KBM-7 (cell line): ENCODE measurements at regions not wholly inside any gene's neighbourhood (a gene's known extent, or its start where the extent isn't known, plus 50 kb on each side); places are given as distances from the start of the nearest gene placed in this dataset.
A peak's percentile ranks its signal among the peaks of the same experiment; 100 is the strongest.

Experiments used
- DNase-seq: peaks from one replicate; pipeline ENCODE4 v3.0.0-alpha.2; 2015
- in situ Hi-C: fragments of 300-500 bp; cut with MboI; formaldehyde crosslinking; loops from 2 replicates; pipeline ENCODE4 v1.14.3; 2020; ENCODE audit warnings: low sequenced_read_pairs, low pct_unique_long_range_greater_than_20kb, mixed read lengths

- in situ Hi-C loops: no loop called here
- no peak for DNase-seq
Measured at GRCh38 chr9:119662329-119662728, 293.1 kb upstream of the BRINP1 start.

DNA sequence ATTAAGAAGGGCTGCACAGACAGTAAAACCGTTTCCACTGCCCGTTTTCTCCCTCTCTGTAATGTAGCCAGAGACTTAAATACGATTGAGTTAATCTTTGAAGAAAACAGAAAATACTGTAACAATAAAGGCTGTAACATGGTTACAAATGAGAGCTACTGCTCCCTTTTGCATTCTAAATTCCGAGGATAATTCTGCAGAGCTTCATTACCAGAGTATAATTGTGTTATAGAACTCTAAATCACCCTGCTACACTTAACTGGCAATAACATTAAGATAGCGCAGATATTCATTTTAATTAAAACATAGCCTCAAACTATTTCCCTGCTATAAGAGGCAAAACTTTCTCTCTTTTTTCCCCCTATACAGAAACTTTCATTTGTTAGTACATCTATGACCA is 283.7 kb upstream of the BRINP1 start:
- no peak for DNase-seq
- in situ Hi-C loops: no loop called here

GRCh38 chr9:119649205-119649604 is 280.0 kb upstream of the BRINP1 start:
- no peak for DNase-seq
- in situ Hi-C loops: no loop called here

DNA sequence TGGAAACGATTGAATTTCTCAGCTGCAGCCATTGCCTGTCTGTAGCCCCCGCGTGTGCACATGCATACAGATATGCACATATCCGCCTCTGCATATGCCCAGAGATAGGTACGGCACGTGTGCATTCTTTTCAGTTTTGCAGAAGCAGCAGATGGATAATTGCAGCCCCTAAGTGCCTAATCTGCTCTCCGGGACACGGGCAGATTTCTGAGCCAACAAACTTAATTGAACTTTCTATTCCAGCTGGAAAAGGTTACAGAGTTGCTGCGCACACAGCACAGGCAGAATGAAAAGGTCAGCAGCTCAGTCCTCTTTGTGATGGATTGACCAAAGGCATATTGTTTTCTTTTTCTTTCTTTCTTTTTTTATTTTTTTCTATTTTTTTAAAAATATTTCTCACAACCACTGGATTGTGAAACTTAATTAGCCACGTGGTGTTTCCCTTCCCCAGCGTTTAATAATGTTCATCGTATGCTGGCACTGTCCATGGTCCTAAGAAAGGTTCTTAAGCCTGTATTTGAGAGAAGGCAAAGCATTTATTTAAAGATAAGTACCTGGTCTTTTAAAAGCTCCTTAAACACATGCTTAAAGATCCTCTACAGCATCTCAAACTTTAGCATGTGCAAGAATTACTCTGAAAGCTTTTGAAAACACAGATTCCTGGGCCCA is 270.2 kb upstream of the BRINP1 start:
- DNase-seq: no peak
- in situ Hi-C loops: no loop called here

DNA sequence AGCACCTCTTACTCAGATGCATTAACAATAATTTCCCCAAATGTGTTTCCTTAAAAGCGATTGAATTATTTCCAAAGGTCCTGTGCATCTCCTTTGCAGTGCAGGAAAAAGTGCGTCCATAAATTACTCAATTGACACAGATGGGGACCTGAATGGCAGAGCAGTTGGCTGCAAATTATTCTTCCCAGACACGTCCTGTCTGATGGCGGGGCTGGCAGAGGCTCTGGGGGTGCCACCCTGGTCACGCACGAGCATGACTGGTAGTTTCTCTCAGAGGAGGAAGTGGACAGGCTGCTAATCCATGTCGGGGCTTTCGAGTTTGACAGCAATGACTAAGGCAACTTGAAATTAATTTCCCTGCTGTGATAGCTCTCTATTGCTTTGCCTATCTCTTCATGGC is 264.8 kb upstream of the BRINP1 start:
- in situ Hi-C loops: no loop called here
- no peak for DNase-seq

GRCh38 chr9:119611565-119611964 is 242.3 kb upstream of the BRINP1 start:
- in situ Hi-C loops: no loop called here
- DNase-seq: no peak

DNA sequence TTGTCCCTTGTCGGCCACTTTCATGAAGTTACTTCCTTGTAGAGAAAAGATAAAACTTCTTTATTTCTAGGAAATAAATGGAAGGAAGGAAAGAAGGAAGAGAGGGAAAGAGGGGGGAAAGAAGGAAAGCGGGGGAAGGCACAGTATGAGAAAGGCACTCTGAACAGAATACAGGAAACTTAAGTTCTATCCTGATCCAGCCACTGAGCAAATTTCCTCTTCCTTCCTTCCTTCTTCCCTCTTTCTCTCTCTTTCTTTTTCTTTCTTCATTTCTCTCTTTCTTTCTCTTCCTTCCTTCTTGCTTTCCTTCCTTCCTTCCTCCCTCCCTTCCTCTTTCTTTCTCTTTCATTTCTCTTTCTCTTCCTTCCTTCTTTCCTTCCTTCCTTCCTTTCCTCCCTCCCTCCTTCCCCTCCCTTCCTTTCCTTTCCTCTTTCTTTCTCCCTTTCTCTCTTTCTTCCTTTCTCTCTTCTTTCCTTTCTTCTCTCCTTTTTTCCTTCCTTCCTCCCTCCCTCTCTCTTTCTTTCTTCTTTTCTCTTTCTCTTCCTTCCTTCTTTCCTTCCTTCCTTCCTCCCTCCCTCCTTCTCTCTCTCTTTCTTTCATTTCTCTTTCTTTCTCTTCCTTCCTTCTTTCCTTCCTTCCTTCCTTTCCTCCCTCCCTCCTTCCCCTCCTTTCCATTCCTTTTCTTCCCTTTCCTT is 240.2 kb upstream of the BRINP1 start:
- DNase-seq: no peak
- in situ Hi-C loops: no loop called here

- in situ Hi-C loops: no loop called here
- no peak for DNase-seq
Measured at GRCh38 chr9:119601632-119602031, 232.4 kb upstream of the BRINP1 start.

- no peak for DNase-seq
- in situ Hi-C loops: no loop called here
Measured at GRCh38 chr9:119597499-119597898, 228.3 kb upstream of the BRINP1 start.

- DNase-seq: no peak
- in situ Hi-C loops: no loop called here
Measured at GRCh38 chr9:119596703-119597102, 227.5 kb upstream of the BRINP1 start.

DNA sequence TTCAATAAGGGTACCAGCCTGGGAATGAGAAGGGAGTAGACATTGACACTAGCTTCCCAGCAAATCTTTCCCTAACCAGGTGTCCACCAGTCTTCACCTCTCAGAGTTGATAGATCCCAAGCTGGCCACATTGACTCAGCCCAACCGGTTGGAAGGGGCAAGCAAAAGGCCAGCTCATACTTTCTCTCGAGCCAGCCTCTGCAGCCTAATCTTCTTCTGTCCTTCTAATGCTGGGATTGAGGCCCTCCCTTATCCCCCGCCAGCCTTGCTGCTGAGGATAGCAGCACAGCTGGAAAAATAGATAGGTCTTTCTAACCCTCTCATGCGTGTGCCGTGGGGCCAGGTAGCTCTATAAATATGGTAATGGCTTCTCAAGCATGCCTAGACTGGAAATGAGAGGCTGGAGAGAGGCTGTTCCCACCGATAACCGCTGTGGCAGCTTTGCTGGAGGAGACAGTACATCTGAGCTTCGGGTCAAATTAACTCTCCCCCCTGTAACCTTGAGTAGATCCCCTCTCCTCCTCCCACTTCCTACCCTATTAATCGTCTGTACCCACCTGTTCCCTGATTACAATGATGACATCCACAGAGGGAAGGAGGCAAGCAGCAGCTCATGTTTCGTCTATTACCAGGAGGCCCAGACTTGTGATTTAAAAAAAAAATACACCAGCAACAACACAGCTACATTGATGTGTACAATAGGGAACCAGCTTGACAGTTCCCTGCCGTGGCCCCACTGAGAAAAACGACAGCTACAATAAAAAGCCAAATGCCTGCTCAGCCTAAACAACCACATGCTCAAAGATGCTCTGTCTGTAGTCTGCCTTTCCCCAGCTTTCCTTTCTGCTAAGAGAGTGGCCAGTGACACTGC is 219.9 kb upstream of the BRINP1 start:
- in situ Hi-C loops: no loop called here
- DNase-seq: no peak

- no peak for DNase-seq
- in situ Hi-C loops: no loop called here
Measured at GRCh38 chr9:119577881-119578280, 208.6 kb upstream of the BRINP1 start.

DNA sequence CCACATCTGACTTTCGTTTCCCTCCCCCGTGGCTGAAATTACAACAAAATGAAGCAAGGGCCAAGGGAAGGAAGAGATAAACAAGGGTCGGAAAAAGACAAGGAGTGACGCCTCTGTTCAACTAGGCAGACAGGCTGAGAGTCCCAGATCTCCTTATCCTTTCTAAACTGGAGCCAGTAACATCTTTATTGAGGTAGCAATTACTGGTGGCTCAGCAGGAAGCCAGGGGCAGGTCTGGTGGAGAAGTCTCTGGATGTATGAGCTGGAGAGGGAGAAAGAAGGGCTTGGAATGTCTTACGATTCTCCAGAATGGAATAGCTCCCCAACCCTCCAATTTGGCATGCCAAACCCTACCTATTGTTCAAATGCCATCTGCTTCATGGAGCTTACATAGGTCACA is 190.8 kb upstream of the BRINP1 start:
- in situ Hi-C loops: no loop called here
- no peak for DNase-seq

GRCh38 chr9:119559056-119559455 is 189.8 kb upstream of the BRINP1 start:
- in situ Hi-C loops: no loop called here

DNA sequence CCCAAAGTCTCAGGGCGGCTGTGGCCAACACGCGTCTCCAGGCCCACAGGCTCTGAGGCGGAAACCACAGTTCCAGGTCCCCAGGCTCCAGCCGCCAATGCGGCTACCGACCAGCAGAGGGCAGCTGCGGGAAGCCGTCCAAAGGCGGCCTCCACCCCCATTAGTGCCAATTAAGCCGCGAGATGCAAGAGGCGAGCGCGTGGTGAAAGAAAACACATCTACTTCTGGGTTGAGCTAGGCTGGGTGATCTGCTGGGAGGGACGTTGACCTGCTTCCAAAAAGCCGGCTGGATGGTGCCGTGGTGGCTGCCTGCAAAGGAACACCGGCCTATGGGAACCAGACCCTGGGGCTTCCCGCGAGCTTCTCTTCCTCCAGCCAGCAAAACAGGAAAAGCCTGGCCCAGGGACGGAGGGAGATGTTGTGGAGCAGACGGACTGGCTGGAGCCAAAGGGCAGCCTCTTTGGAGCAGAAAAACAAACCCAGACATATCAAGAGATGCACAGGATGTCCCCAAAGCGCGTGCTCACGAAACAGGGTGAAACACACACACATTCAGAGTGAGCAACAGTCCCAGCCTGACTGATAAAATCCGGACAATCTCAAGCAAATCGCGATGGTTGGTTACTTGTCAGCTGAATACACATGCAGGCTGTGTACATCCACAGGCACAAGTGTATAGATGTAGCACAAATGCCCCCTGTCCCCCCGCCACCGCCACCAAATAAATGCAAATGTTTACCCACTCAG is 187.1 kb upstream of the BRINP1 start:
- peak; percentile 72 for DNase-seq
- in situ Hi-C loops: no loop called here

More at GRCh38 chr9:119559056-119559455, 189.8 kb upstream of the BRINP1 start:
- no peak for DNase-seq

DNA sequence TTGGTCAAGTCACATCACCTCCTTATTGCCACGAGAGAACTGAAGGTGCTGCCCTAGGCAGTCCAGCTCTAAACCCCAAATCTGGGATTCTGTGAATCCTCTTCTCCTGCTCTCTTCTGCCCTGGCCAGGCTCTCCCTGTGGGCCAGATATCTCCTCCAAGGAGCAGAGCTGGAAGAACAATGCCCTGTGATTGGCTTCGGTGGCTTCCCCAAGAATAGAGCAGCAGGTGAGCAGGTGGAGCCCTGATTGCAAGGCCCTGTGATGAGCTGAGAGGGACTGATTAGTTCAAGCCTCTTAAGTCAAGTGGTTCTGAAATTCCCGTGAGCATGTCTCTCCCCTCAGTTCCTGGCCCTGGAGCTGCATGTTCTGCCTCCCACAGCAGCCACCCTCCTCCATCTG is 175.3 kb upstream of the BRINP1 start:
- in situ Hi-C loops: no loop called here
- DNase-seq: no peak

- in situ Hi-C loops: no loop called here
- no peak for DNase-seq
Measured at GRCh38 chr9:119537138-119537537, 167.9 kb upstream of the BRINP1 start.

DNA sequence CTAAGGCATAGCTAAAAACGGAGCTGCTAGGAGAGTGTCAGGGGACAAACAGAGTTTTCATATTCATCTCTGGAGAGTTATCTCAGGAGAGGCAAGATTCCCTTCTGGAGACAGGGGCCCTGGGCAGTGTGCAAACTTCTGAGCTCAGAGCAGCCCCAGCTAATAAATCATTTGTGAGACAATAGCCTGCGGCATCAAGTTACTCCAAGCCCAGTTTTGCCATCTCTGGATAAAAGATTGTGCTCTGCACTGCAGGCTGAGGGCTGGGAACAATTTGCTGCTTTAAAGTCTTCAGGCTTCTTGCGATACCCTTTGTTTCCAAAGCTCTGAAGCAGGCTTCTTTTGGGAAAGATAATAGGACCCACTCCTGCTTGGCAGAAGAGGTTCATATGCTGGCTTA is 164.3 kb upstream of the BRINP1 start:
- in situ Hi-C loops: no loop called here
- no peak for DNase-seq

GRCh38 chr9:119526698-119527097 is 157.5 kb upstream of the BRINP1 start:
- in situ Hi-C loops: no loop called here

More at GRCh38 chr9:119526698-119527097, 157.5 kb upstream of the BRINP1 start:
- DNase-seq: no peak
